HUES48 (cell line): ENCODE measurements at regions not wholly inside any gene's neighbourhood (a gene's known extent, or its start where the extent isn't known, plus 50 kb on each side); places are given as distances from the start of the nearest gene placed in this dataset.
"Not testable (repeated sequence)": the region's sequence is repeated elsewhere in the genome, so short reads cannot be mapped to it uniquely, and the experiment has no call there.

Source experiments
- H3K27ac ChIP-seq: one replicate; pipeline ENCODE4 v1.7.0; 2013; ENCODE audit warnings: low read depth, low read length, inconsistent platforms
- H3K27me3 ChIP-seq: 2 replicates; pipeline ENCODE4 v1.6.1; 2013; ENCODE audit warnings: mild to moderate bottlenecking, low read length; ENCODE audit not compliant: control insufficient read depth, insufficient read depth
- H3K36me3 ChIP-seq: 2 replicates; pipeline ENCODE4 v1.6.1; 2013; ENCODE audit warnings: low read length; ENCODE audit not compliant: control insufficient read depth, insufficient read depth
- H3K4me1 ChIP-seq: 2 replicates; pipeline ENCODE4 v1.6.1; 2013; ENCODE audit warnings: mild to moderate bottlenecking, low read length; ENCODE audit not compliant: control insufficient read depth, insufficient read depth
- H3K4me3 ChIP-seq: 2 replicates; pipeline ENCODE4 v1.5.1; 2013; ENCODE audit warnings: mild to moderate bottlenecking, low read depth, low read length
- H3K9ac ChIP-seq: 2 replicates; pipeline ENCODE4 v1.6.1; 2013; ENCODE audit warnings: mild to moderate bottlenecking, low read depth, low read length, moderate library complexity
- H3K9me3 ChIP-seq: 2 replicates; pipeline ENCODE4 v1.6.1; 2013; ENCODE audit warnings: low read length; ENCODE audit not compliant: control insufficient read depth, insufficient read depth

- H3K9me3 ChIP-seq, H3K36me3 ChIP-seq, H3K27me3 ChIP-seq, H3K4me1 ChIP-seq, H3K27ac ChIP-seq, H3K4me3 ChIP-seq, H3K9ac ChIP-seq: not testable (repeated sequence)
Measured at GRCh38 chr9:65382701-65383318, 97.8 kb upstream of the FOXD4L5 start.
